IMR-90 (cell line): ENCODE measurements at regions not wholly inside any gene's neighbourhood (a gene's known extent, or its start where the extent isn't known, plus 50 kb on each side); places are given as distances from the start of the nearest gene placed in this dataset.

ENCODE experiments used
- ATAC-seq: fragments of 200-7000 bp; cut with Tn5 transposase; 2 replicates; pipeline ENCODE4 v1.9.1; 2020; ENCODE audit warnings: low read depth, mild to moderate bottlenecking, moderate library complexity
- BruUV-seq: library from RNA; stranded (reverse); fragments of 400-500 nt; replicated peaks from 2 replicates; lab custom pipeline; 2021; lab: Mats Ljungman, UMichigan
- CTCF ChIA-PET: fragments of 300-600 bp; formaldehyde crosslinking; extraction: SDS; loops from one replicate; lab custom pipeline; 2021; ENCODE audit warnings: antibody characterized with exemption; lab: Yijun Ruan, JAX
- POLR2A ChIA-PET: fragments of 300-600 bp; sonication (Branson Sonifier 250); formaldehyde crosslinking; loops from one replicate; lab custom pipeline; 2022; ENCODE audit warnings: antibody characterized with exemption; ENCODE audit not compliant: unreplicated experiment; lab: Charles Lee
- DNase-seq: peaks from one replicate; pipeline ENCODE4 v3.0.0; 2013
- H2AFZ ChIP-seq: replicated peaks from 2 replicates; pipeline ENCODE3; 2013; ENCODE audit warnings: low read length, mild to moderate bottlenecking; ENCODE audit not compliant: poor library complexity
- H2AK5ac ChIP-seq: 2 replicates; pipeline ENCODE4 v1.6.1; 2013; ENCODE audit warnings: low read depth, low read length, inconsistent platforms
- H2AK9ac ChIP-seq: replicated peaks from 2 replicates; pipeline ENCODE3; 2013; ENCODE audit warnings: mild to moderate bottlenecking, low read depth, low read length, moderate library complexity; ENCODE audit not compliant: poor library complexity
- H2BK120ac ChIP-seq: 2 replicates; pipeline ENCODE4 v1.6.1; 2013; ENCODE audit warnings: low read depth, low read length, inconsistent platforms
- H2BK15ac ChIP-seq: 3 replicates; pipeline ENCODE4 v1.6.1; 2013; ENCODE audit warnings: low read depth, low read length, inconsistent platforms
- H2BK20ac ChIP-seq: 2 replicates; pipeline ENCODE4 v1.6.1; 2013; ENCODE audit warnings: low read depth, mild to moderate bottlenecking, inconsistent platforms, low read length, moderate library complexity
- H2BK5ac ChIP-seq: 2 replicates; pipeline ENCODE4 v1.6.1; 2013; ENCODE audit warnings: mild to moderate bottlenecking, low read depth, low read length, inconsistent platforms; ENCODE audit not compliant: poor library complexity, severe bottlenecking
- H3K14ac ChIP-seq: replicated peaks from 2 replicates; pipeline ENCODE4 v1.6.1; 2013; ENCODE audit warnings: low read depth, low read length, inconsistent platforms
- H3K18ac ChIP-seq: 2 replicates; pipeline ENCODE4 v1.6.1; 2013; ENCODE audit warnings: low read depth, low read length, control low read depth
- H3K23ac ChIP-seq: 2 replicates; pipeline ENCODE4 v1.6.1; 2013; ENCODE audit warnings: low read depth, low read length, inconsistent platforms
- H3K27ac ChIP-seq: 2 replicates; pipeline ENCODE4 v1.5.1; 2013; ENCODE audit warnings: mild to moderate bottlenecking, control low read depth, low read length; ENCODE audit not compliant: insufficient read depth
- H3K27me3 ChIP-seq: 2 replicates; pipeline ENCODE4 v1.6.1; 2013; ENCODE audit warnings: low read length; ENCODE audit not compliant: control insufficient read depth, insufficient read depth
- H3K36me3 ChIP-seq: 2 replicates; pipeline ENCODE4 v1.6.1; 2013; ENCODE audit warnings: low read length, mixed read lengths; ENCODE audit not compliant: control insufficient read depth, insufficient read depth
- H3K4ac ChIP-seq: 2 replicates; pipeline ENCODE4 v1.6.1; 2013; ENCODE audit warnings: low read depth, low read length, inconsistent platforms
- H3K4me1 ChIP-seq: 2 replicates; pipeline ENCODE4 v1.6.1; 2013; ENCODE audit warnings: low read length, mixed read lengths; ENCODE audit not compliant: control insufficient read depth, insufficient read depth
- H3K4me2 ChIP-seq: 2 replicates; pipeline ENCODE4 v1.6.1; 2013; ENCODE audit warnings: low read depth, mild to moderate bottlenecking, control low read depth, low read length, moderate library complexity
- H3K4me3 ChIP-seq: 2 replicates; pipeline ENCODE4 v1.5.1; 2013; ENCODE audit warnings: low read depth, mild to moderate bottlenecking, control low read depth, low read length, moderate library complexity; ENCODE audit not compliant: insufficient read depth
- H3K56ac ChIP-seq: 2 replicates; pipeline ENCODE4 v1.6.1; 2013; ENCODE audit warnings: low read length, inconsistent platforms; ENCODE audit not compliant: insufficient read depth; ENCODE audit errors: extremely low read depth
- H3K79me1 ChIP-seq, 2 experiments: 2 replicates each; pipeline ENCODE4 v1.6.1; 2013; ENCODE audit warnings: low read length in 2 of 2, inconsistent platforms in 1 of 2, low read depth in 1 of 2
- H3K9ac ChIP-seq: 2 replicates; pipeline ENCODE4 v1.6.1; 2013; ENCODE audit warnings: low read depth, low read length, control low read depth
- H3K9me1 ChIP-seq: 2 replicates; pipeline ENCODE4 v1.6.1; 2013; ENCODE audit warnings: low read length, inconsistent platforms; ENCODE audit not compliant: insufficient read depth
- H3K9me3 ChIP-seq: 2 replicates; pipeline ENCODE4 v1.6.1; 2013; ENCODE audit warnings: low read length; ENCODE audit not compliant: control insufficient read depth, insufficient read depth
- H4K20me1 ChIP-seq: 2 replicates; pipeline ENCODE4 v1.6.1; 2013; ENCODE audit warnings: low read length, inconsistent platforms; ENCODE audit not compliant: insufficient read depth
- H4K5ac ChIP-seq: 2 replicates; pipeline ENCODE4 v1.6.1; 2013; ENCODE audit warnings: mild to moderate bottlenecking, low read depth, low read length, control low read depth
- H4K8ac ChIP-seq, 2 experiments: 2 replicates each; pipeline ENCODE4 v1.6.1; 2013; ENCODE audit warnings: low read depth in 2 of 2, low read length in 2 of 2, control low read depth in 1 of 2, inconsistent platforms in 1 of 2
- H4K91ac ChIP-seq: 2 replicates; pipeline ENCODE4 v1.6.1; 2013; ENCODE audit warnings: low read depth, low read length, inconsistent platforms; ENCODE audit not compliant: insufficient read depth
- BHLHE40 ChIP-seq: fragments of 150-350 bp; IDR thresholded peaks from 2 replicates; pipeline ENCODE4 v1.6.1; 2016; ENCODE audit warnings: mild to moderate bottlenecking, low read depth, low read length
- CEBPB ChIP-seq: IDR thresholded peaks from 2 replicates; pipeline ENCODE4 v1.6.1; 2012; ENCODE audit warnings: low read depth, low read length, improper control_type of control experiment
- CHD1 ChIP-seq: IDR thresholded peaks from 2 replicates; pipeline ENCODE4 v1.6.1; 2012; ENCODE audit warnings: low read depth, low read length, improper control_type of control experiment
- CTCF ChIP-seq: conservative IDR thresholded peaks from 2 replicates; pipeline ENCODE4 v1.5.1; 2012; ENCODE audit warnings: mild to moderate bottlenecking, low read depth, low read length, improper control_type of control experiment
- ELK1 ChIP-seq: fragments of 150-350 bp; IDR thresholded peaks from 2 replicates; pipeline ENCODE4 v1.6.1; 2016; ENCODE audit warnings: low read depth, mild to moderate bottlenecking, low read length, moderate library complexity, borderline replicate concordance
- FOS ChIP-seq: fragments of 150-350 bp; IDR thresholded peaks from 2 replicates; pipeline ENCODE4 v1.6.1; 2016; ENCODE audit warnings: low read depth, low read length
- MAFK ChIP-seq: IDR thresholded peaks from 2 replicates; pipeline ENCODE4 v1.6.1; 2012; ENCODE audit warnings: low read depth, low read length, improper control_type of control experiment
- MAZ ChIP-seq: IDR thresholded peaks from 2 replicates; pipeline ENCODE4 v1.6.1; 2012; ENCODE audit warnings: low read depth, mild to moderate bottlenecking, low read length, improper control_type of control experiment, moderate library complexity, borderline replicate concordance
- MXI1 ChIP-seq: IDR thresholded peaks from 2 replicates; pipeline ENCODE4 v1.6.1; 2012; ENCODE audit warnings: low read depth, mild to moderate bottlenecking, low read length, moderate library complexity, borderline replicate concordance
- NFE2L2 ChIP-seq: fragments of 150-350 bp; IDR thresholded peaks from 2 replicates; pipeline ENCODE4 v1.6.1; 2016; ENCODE audit warnings: low read depth, mild to moderate bottlenecking, low read length
- POLR2A ChIP-seq: IDR thresholded peaks from 2 replicates; pipeline ENCODE4 v1.6.1; 2012; ENCODE audit warnings: mild to moderate bottlenecking, low read depth, low read length
- RAD21 ChIP-seq: IDR thresholded peaks from 2 replicates; pipeline ENCODE4 v1.6.1; 2012; ENCODE audit warnings: low read length, improper control_type of control experiment
- RCOR1 ChIP-seq: IDR thresholded peaks from 2 replicates; pipeline ENCODE4 v1.6.1; 2012; ENCODE audit warnings: mild to moderate bottlenecking, low read length, improper control_type of control experiment; ENCODE audit not compliant: insufficient replicate concordance
- RFX5 ChIP-seq: IDR thresholded peaks from 2 replicates; pipeline ENCODE4 v1.8.0; 2012; ENCODE audit warnings: low read depth, mild to moderate bottlenecking, low read length, moderate library complexity
- SMC3 ChIP-seq: fragments of 150-350 bp; IDR thresholded peaks from 2 replicates; pipeline ENCODE4 v1.6.1; 2016; ENCODE audit warnings: low read depth, mild to moderate bottlenecking, antibody characterized with exemption, low read length, moderate library complexity
- WGBS, 2 experiments: methylation state at CpG; one replicate each; pipeline versions ENCODE4 v1.1.5 to v1.1.7; 2013; ENCODE audit warnings: missing lambda C conversion rate in 2 of 2; ENCODE audit not compliant: insufficient read length in 1 of 2; ENCODE audit errors: extremely low coverage in 2 of 2; 5-methylcytosine and 5-hydroxymethylcytosine counted together
- dilution Hi-C: fragments of 300-500 bp; cut with HindIII; formaldehyde crosslinking; loops from one replicate; pipeline ENCODE4 v1.14.3; 2018; ENCODE audit warnings: low sequenced_read_pairs; ENCODE audit not compliant: unreplicated experiment
- in situ Hi-C: fragments of 300-500 bp; cut with MboI; formaldehyde crosslinking; loops from 3 replicates; pipeline ENCODE4 v1.14.3; 2019; ENCODE audit warnings: low sequenced_read_pairs, inconsistent platforms, mixed read lengths
- intact Hi-C: fragments of 100-400 bp; cut with micrococcal nuclease; formaldehyde crosslinking; loops from 2 replicates; pipeline ENCODE4 v1.10.0; 2022
- TF ChIP-seq, protein P1 (sequence below): fragments of 150-350 bp; IDR thresholded peaks from 2 replicates; pipeline ENCODE4 v1.6.1; 2017; ENCODE audit warnings: mild to moderate bottlenecking, antibody characterized with exemption, low read length, low read depth

GRCh38 chr5:1699394-1699793 is 100.2 kb downstream of the MRPL36 start:
- no peaks in the 10 kb centered on the region for H3K9me3 ChIP-seq
- in situ Hi-C loops: no loop called here

More at GRCh38 chr5:1699394-1699793, 100.2 kb downstream of the MRPL36 start:
- no peaks in the 10 kb centered on the region for H3K9me1 ChIP-seq
- DNase-seq: no peak
- no peak overlapping the region for H4K8ac ChIP-seq
- BruUV-seq: no TSS peak
- H2AK5ac ChIP-seq: no peak overlapping the region
- H3K27me3 ChIP-seq: peaks cover 2% of the 10 kb centered on the region; the same call in 1 of the 2 replicates
- no peak overlapping the region for H3K4me2 ChIP-seq
- H4K5ac ChIP-seq: no peak overlapping the region
- H3K9ac ChIP-seq: no peak overlapping the region
- intact Hi-C loops (no loop called here), dilution Hi-C loops (no loop called here)
- no peak overlapping the region for H2BK15ac ChIP-seq
- H2BK5ac ChIP-seq: no peak overlapping the region
- H3K4me3 ChIP-seq: no peak overlapping the region
- H3K4ac ChIP-seq: no peak overlapping the region
- H3K27ac ChIP-seq: no peak overlapping the region
- no peaks in the 10 kb centered on the region for H3K4me1 ChIP-seq
- WGBS, 2 experiments: no CpG with 5 or more reads among the region's 6 CpGs
- no peak overlapping the region for H2BK20ac ChIP-seq
- no peak overlapping the region for H4K91ac ChIP-seq
- H3K79me1 ChIP-seq: no peaks in the 10 kb centered on the region
- H2BK120ac ChIP-seq: no peak overlapping the region
- H4K20me1 ChIP-seq: no peaks in the 10 kb centered on the region
- POLR2A ChIA-PET: no interaction called here
- no peak overlapping the region for H2AK9ac ChIP-seq
- no peaks in the 10 kb centered on the region for H3K36me3 ChIP-seq
- H3K56ac ChIP-seq: no peak overlapping the region
- no peak for TF ChIP-seq FOS
- TF ChIP-seq POLR2A: no peak
- TF ChIP-seq BHLHE40: no peak
- TF ChIP-seq, protein P1, sequence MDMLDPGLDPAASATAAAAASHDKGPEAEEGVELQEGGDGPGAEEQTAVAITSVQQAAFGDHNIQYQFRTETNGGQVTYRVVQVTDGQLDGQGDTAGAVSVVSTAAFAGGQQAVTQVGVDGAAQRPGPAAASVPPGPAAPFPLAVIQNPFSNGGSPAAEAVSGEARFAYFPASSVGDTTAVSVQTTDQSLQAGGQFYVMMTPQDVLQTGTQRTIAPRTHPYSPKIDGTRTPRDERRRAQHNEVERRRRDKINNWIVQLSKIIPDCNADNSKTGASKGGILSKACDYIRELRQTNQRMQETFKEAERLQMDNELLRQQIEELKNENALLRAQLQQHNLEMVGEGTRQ: no peak
- no peak for TF ChIP-seq MAFK
- TF ChIP-seq RAD21: no peak
- TF ChIP-seq MXI1: no peak
- TF ChIP-seq NFE2L2: no peak
- TF ChIP-seq RFX5: no peak
- no peak for TF ChIP-seq ELK1
- TF ChIP-seq RCOR1: no peak
- TF ChIP-seq CTCF: no peak
- no peak for TF ChIP-seq SMC3
- no peak for TF ChIP-seq CHD1
- no peak for TF ChIP-seq MAZ
- TF ChIP-seq CEBPB: no peak
- no peak overlapping the region for H3K18ac ChIP-seq
- CTCF ChIA-PET: no interaction called here
- no peak overlapping the region for H2AFZ ChIP-seq
- H3K23ac ChIP-seq: no peak overlapping the region
- ATAC-seq: no peak
- no peak overlapping the region for H3K14ac ChIP-seq
